ENCODE measurements at regions not wholly inside any gene's neighbourhood (a gene's known extent, or its start where the extent isn't known, plus 50 kb on each side); places are given as distances from the start of the nearest gene placed in this dataset.

- H3K36me3 ChIP-seq, result no peaks in the 10 kb centered on the region
- H3K27me3 ChIP-seq, result no peaks in the 10 kb centered on the region
- no peaks in the 10 kb centered on the region for H3K4me1 Mint-ChIP-seq
- H3K36me3 Mint-ChIP-seq, result no peaks in the 10 kb centered on the region
- no peak overlapping the region for H3K27ac ChIP-seq
- no peak overlapping the region for H3K4me3 Mint-ChIP-seq
- H3K4me3 ChIP-seq, result no peak overlapping the region
- H3F3A ChIP-seq (ENCODE audit: low read depth), result no peaks in the 10 kb centered on the region
- H3K4me2 ChIP-seq, result no peak overlapping the region
- H2AFZ ChIP-seq (replicated peaks), result no peak overlapping the region
- H3K27me3 Mint-ChIP-seq (ENCODE audit: insufficient read depth, low read depth), result no peaks in the 10 kb centered on the region
- DNase-seq (ENCODE audit: low spot score), result no peak
- no peak overlapping the region for H3K27ac Mint-ChIP-seq
- H3K9me3 ChIP-seq (ENCODE audit: low read depth), result no peaks in the 10 kb centered on the region
- no peak overlapping the region for H3K9ac ChIP-seq
- H3K79me2 ChIP-seq (ENCODE audit: low read depth), result no peaks in the 10 kb centered on the region
- peaks cover 3% of the 10 kb centered on the region for H3K9me3 Mint-ChIP-seq
- no peaks in the 10 kb centered on the region for H4K20me1 ChIP-seq (ENCODE audit: low read depth)
- TF ChIP-seq CTCF (IDR thresholded peaks at IDR 0.05), result no peak
- TF ChIP-seq EZH2 (IDR thresholded peaks at IDR 0.05), result no peak
- no peak for TF ChIP-seq EZH2phosphoT487 (IDR thresholded peaks at IDR 0.05)
- no peaks in the 10 kb centered on the region for H3K4me1 ChIP-seq
Observed at GRCh38 chr9:79221084-79221483, 350.7 kb upstream of the TLE4 start.

- H3F3A ChIP-seq (ENCODE audit: low read depth), result no peaks in the 10 kb centered on the region
- no peak overlapping the region for H2AFZ ChIP-seq (replicated peaks)
- no peaks in the 10 kb centered on the region for H4K20me1 ChIP-seq (ENCODE audit: low read depth)
- H3K4me3 Mint-ChIP-seq, result no peak overlapping the region
- H3K4me3 ChIP-seq, result no peak overlapping the region
- no peak overlapping the region for H3K27ac ChIP-seq
- no peaks in the 10 kb centered on the region for H3K9me3 ChIP-seq (ENCODE audit: low read depth)
- no peaks in the 10 kb centered on the region for H3K27me3 Mint-ChIP-seq (ENCODE audit: insufficient read depth, low read depth)
- no peaks in the 10 kb centered on the region for H3K27me3 ChIP-seq
- H3K4me1 Mint-ChIP-seq, result no peaks in the 10 kb centered on the region
- H3K9ac ChIP-seq, result no peak overlapping the region
- peaks cover 3% of the 10 kb centered on the region for H3K9me3 Mint-ChIP-seq
- TF ChIP-seq EZH2 (IDR thresholded peaks at IDR 0.05) (no peak), CTCF (IDR thresholded peaks at IDR 0.05) (no peak), EZH2phosphoT487 (IDR thresholded peaks at IDR 0.05) (no peak)
- H3K4me1 ChIP-seq, result no peaks in the 10 kb centered on the region
- no peak overlapping the region for H3K4me2 ChIP-seq
- no peak for DNase-seq (ENCODE audit: low spot score)
- H3K36me3 Mint-ChIP-seq, result no peaks in the 10 kb centered on the region
- H3K79me2 ChIP-seq (ENCODE audit: low read depth), result no peaks in the 10 kb centered on the region
- H3K27ac Mint-ChIP-seq, result no peak overlapping the region
- H3K36me3 ChIP-seq, result no peaks in the 10 kb centered on the region
Observed at GRCh38 chr9:79222483-79222882, 349.3 kb upstream of the TLE4 start.

- H3K27me3 Mint-ChIP-seq (ENCODE audit: insufficient read depth, low read depth), result no peaks in the 10 kb centered on the region
- H3K4me3 Mint-ChIP-seq, result no peak overlapping the region
- no peaks in the 10 kb centered on the region for H3K4me1 Mint-ChIP-seq
- H3K9me3 ChIP-seq (ENCODE audit: low read depth), result no peaks in the 10 kb centered on the region
- no peak for TF ChIP-seq EZH2 (IDR thresholded peaks at IDR 0.05)
- TF ChIP-seq EZH2phosphoT487 (IDR thresholded peaks at IDR 0.05), result no peak
- no peak for TF ChIP-seq CTCF (IDR thresholded peaks at IDR 0.05)
- no peaks in the 10 kb centered on the region for H3K4me1 ChIP-seq
- H3K9ac ChIP-seq, result no peak overlapping the region
- no peaks in the 10 kb centered on the region for H3F3A ChIP-seq (ENCODE audit: low read depth)
- H3K9me3 Mint-ChIP-seq, result peaks cover 6% of the 10 kb centered on the region
- no peak overlapping the region for H3K27ac Mint-ChIP-seq
- no peak for DNase-seq (ENCODE audit: low spot score)
- H4K20me1 ChIP-seq (ENCODE audit: low read depth), result no peaks in the 10 kb centered on the region
- no peaks in the 10 kb centered on the region for H3K27me3 ChIP-seq
- no peaks in the 10 kb centered on the region for H3K36me3 ChIP-seq
- H3K4me2 ChIP-seq, result no peak overlapping the region
- no peak overlapping the region for H3K27ac ChIP-seq
- H2AFZ ChIP-seq (replicated peaks), result no peak overlapping the region
- H3K36me3 Mint-ChIP-seq, result no peaks in the 10 kb centered on the region
- no peaks in the 10 kb centered on the region for H3K79me2 ChIP-seq (ENCODE audit: low read depth)
- no peak overlapping the region for H3K4me3 ChIP-seq
Observed at GRCh38 chr9:79224672-79225433, 346.9 kb upstream of the TLE4 start.
